HG03469 (cell line): ENCODE measurements at regions not wholly inside any gene's neighbourhood (a gene's known extent, or its start where the extent isn't known, plus 50 kb on each side); places are given as distances from the start of the nearest gene placed in this dataset.

Source experiments
- ATAC-seq: cut with Tn5 transposase; IDR thresholded peaks from one replicate; pipeline ENCODE4 v1.9.1; 2021; ENCODE audit warnings: mild to moderate bottlenecking, moderate library complexity, moderate number of reproducible peaks; ENCODE audit not compliant: unreplicated experiment

- ATAC-seq, result no peak
These were observed 169.0 kb upstream of the PRDM1 start for GRCh38 chr6:105917038-105917695.

- no peak for ATAC-seq
These were observed 175.0 kb upstream of the PRDM1 start for GRCh38 chr6:105911106-105911629.

- no peak for ATAC-seq
These were observed 177.0 kb upstream of the PRDM1 start for GRCh38 chr6:105909106-105909505.

- ATAC-seq, result no peak
These were observed 178.1 kb upstream of the PRDM1 start for GRCh38 chr6:105907991-105908390.

GRCh38 chr6:105907301-105907700 lies 178.8 kb upstream of the PRDM1 start:
- ATAC-seq, result no peak

GRCh38 chr6:105902401-105903031 lies 183.6 kb upstream of the PRDM1 start:
- no peak for ATAC-seq

GRCh38 chr6:105901583-105901982 lies 184.6 kb upstream of the PRDM1 start:
- no peak for ATAC-seq

- ATAC-seq, result no peak
These were observed 185.8 kb upstream of the PRDM1 start for GRCh38 chr6:105900125-105900937.

GRCh38 chr6:105898286-105898685 lies 187.8 kb upstream of the PRDM1 start:
- ATAC-seq, result no peak

GRCh38 chr6:105897131-105897530 lies 189.0 kb upstream of the PRDM1 start:
- ATAC-seq, result no peak

- ATAC-seq, result no peak
These were observed 189.4 kb upstream of the PRDM1 start for GRCh38 chr6:105896821-105897095.

GRCh38 chr6:105896052-105896820 lies 189.9 kb upstream of the PRDM1 start:
- ATAC-seq, result no peak

- ATAC-seq, result no peak
These were observed 191.6 kb upstream of the PRDM1 start for GRCh38 chr6:105894556-105894955.

- ATAC-seq, result no peak
These were observed 192.4 kb upstream of the PRDM1 start for GRCh38 chr6:105893741-105894140.

GRCh38 chr6:105892577-105893262 lies 193.4 kb upstream of the PRDM1 start:
- ATAC-seq, result peak; percentile 90

GRCh38 chr6:105890521-105891244 lies 195.5 kb upstream of the PRDM1 start:
- no peak for ATAC-seq

- no peak for ATAC-seq
These were observed 196.2 kb upstream of the PRDM1 start for GRCh38 chr6:105889902-105890301.

GRCh38 chr6:105886814-105887544 lies 199.2 kb upstream of the PRDM1 start:
- no peak for ATAC-seq
